ENCODE measurements at regions not wholly inside any gene's neighbourhood (a gene's known extent, or its start where the extent isn't known, plus 50 kb on each side); places are given as distances from the start of the nearest gene placed in this dataset.

DNA sequence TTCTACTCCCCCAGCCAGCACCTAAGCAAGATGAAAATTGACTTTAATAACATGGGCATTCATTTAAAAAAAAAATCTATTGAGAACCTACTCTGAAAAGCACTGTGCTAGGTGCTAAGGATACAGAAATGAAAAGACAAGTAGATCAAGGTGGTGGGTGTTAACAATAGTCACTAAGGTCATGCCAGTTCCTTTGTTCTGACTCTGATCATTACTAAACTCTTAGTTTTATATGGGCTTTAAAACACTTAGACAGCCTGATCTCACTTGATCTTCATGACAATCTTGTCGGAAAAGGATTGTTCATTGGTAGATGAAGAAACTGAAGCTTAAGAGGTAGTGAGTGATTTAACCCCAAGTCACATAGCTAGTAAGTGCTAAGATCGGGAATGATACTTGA is 285.7 kb upstream of the PRDM1 start:
- H3K4me2 ChIP-seq (replicated peaks; ENCODE audit: low read depth, low read length, poor library complexity, severe bottlenecking): no peak overlapping the region
- Mint-ChIP-seq H3K9me3 (ENCODE audit: insufficient read depth) (no peaks in the 10 kb centered on the region), H3K4me1 (no peaks in the 10 kb centered on the region), H3K4me3 (no peak overlapping the region), H3K27ac (no peak overlapping the region), H3K27me3 (no peaks in the 10 kb centered on the region)
- no peaks in the 10 kb centered on the region for H3K36me3 ChIP-seq (replicated peaks in 1 of 2; ENCODE audit: control extremely low read depth in 1 of 2, control insufficient read depth in 1 of 2, extremely low read depth in 1 of 2, insufficient read depth in 2 of 2, low read length in 1 of 2)
- ChIA-PET POLR2A (no interaction called here), CTCF (interaction anchor here (1.0 to 1.3 kb wide), 3 partner anchors 9 to 423 kb away, joined by 3 to 4 read pairs (median 3); partner anchors contain the start of gene PRDM1)
- no CpG with 5 or more reads among the region's 2 CpGs for WGBS (ENCODE audit: insufficient coverage)
- H4K20me1 ChIP-seq (ENCODE audit: control insufficient read depth, insufficient read depth, low read length, poor library complexity, severe bottlenecking): no peaks in the 10 kb centered on the region
- no peak overlapping the region for H3K27ac ChIP-seq (ENCODE audit: low read length in 2 of 2)
- intact Hi-C loops (cut with micrococcal nuclease): no loop called here
- TF ChIP-seq EZH2 (IDR thresholded peaks at IDR 0.05; ENCODE audit: borderline replicate concordance, insufficient read depth, low read depth, low read length, poor library complexity, severe bottlenecking): no peak
- TF ChIP-seq, protein P1, sequence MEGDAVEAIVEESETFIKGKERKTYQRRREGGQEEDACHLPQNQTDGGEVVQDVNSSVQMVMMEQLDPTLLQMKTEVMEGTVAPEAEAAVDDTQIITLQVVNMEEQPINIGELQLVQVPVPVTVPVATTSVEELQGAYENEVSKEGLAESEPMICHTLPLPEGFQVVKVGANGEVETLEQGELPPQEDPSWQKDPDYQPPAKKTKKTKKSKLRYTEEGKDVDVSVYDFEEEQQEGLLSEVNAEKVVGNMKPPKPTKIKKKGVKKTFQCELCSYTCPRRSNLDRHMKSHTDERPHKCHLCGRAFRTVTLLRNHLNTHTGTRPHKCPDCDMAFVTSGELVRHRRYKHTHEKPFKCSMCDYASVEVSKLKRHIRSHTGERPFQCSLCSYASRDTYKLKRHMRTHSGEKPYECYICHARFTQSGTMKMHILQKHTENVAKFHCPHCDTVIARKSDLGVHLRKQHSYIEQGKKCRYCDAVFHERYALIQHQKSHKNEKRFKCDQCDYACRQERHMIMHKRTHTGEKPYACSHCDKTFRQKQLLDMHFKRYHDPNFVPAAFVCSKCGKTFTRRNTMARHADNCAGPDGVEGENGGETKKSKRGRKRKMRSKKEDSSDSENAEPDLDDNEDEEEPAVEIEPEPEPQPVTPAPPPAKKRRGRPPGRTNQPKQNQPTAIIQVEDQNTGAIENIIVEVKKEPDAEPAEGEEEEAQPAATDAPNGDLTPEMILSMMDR (IDR thresholded peaks at IDR 0.05): no peak
- ATAC-seq (ENCODE audit: low read depth) (no peak), DNase-seq (no peak)
- H3K4me3 ChIP-seq (ENCODE audit: control extremely low read depth in 1 of 5, extremely low read depth in 1 of 5, insufficient read depth in 1 of 5, low read depth in 2 of 5, low read length in 4 of 5): no peak overlapping the region
- H3K79me2 ChIP-seq (ENCODE audit: control insufficient read depth, insufficient read depth, low read length): no peaks in the 10 kb centered on the region
- H2AFZ ChIP-seq (ENCODE audit: insufficient read depth, low read depth, low read length, poor library complexity, severe bottlenecking): no peak overlapping the region
- H3K27me3 ChIP-seq (replicated peaks in 1 of 4; ENCODE audit: control extremely low read depth in 1 of 4, control insufficient read depth in 3 of 4, insufficient read depth in 4 of 4, low read length in 3 of 4): no peaks in the 10 kb centered on the region
- H3K9ac ChIP-seq (ENCODE audit: low read length): no peak overlapping the region
- no peaks in the 10 kb centered on the region for H3K4me1 ChIP-seq (ENCODE audit: control insufficient read depth in 2 of 2, insufficient read depth in 2 of 2, low read length in 2 of 2)
- no peaks in the 10 kb centered on the region for H3K9me3 ChIP-seq (ENCODE audit: control extremely low read depth in 1 of 3, control insufficient read depth in 2 of 3, insufficient read depth in 1 of 3, low read length in 2 of 3)

DNA sequence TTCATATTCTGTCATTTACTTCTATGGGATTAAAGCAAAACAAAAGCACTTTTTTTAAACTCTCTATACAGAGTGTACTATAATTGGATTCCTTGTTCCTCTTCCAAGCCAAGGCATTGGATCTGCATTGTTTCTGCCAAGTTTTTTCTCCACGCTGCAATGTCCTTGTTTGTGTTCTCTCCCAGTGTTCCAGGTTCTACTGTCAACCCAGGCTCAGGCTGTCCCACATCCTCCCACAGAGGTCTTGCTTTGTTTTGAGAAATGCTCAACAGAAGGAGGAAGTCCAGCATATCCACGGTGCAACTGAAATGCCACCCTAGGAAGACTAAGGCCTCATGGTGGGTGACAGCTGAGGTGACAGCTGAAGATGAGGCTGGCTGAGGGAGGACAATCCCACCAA is 287.1 kb upstream of the PRDM1 start:
- Histone ChIP-seq H2AFZ (ENCODE audit: insufficient read depth, low read depth, low read length, poor library complexity, severe bottlenecking) (no peak overlapping the region), H3K9ac (ENCODE audit: low read length) (no peak overlapping the region), H3K27ac (ENCODE audit: low read length in 2 of 2) (no peak overlapping the region), H3K27me3 (replicated peaks in 1 of 4; ENCODE audit: control extremely low read depth in 1 of 4, control insufficient read depth in 3 of 4, insufficient read depth in 4 of 4, low read length in 3 of 4) (no peaks in the 10 kb centered on the region), H3K4me1 (ENCODE audit: control insufficient read depth in 2 of 2, insufficient read depth in 2 of 2, low read length in 2 of 2) (no peaks in the 10 kb centered on the region), H3K4me2 (replicated peaks; ENCODE audit: low read depth, low read length, poor library complexity, severe bottlenecking) (no peak overlapping the region), H4K20me1 (ENCODE audit: control insufficient read depth, insufficient read depth, low read length, poor library complexity, severe bottlenecking) (no peaks in the 10 kb centered on the region), H3K79me2 (ENCODE audit: control insufficient read depth, insufficient read depth, low read length) (no peaks in the 10 kb centered on the region), H3K36me3 (replicated peaks in 1 of 2; ENCODE audit: control extremely low read depth in 1 of 2, control insufficient read depth in 1 of 2, extremely low read depth in 1 of 2, insufficient read depth in 2 of 2, low read length in 1 of 2) (no peaks in the 10 kb centered on the region), H3K9me3 (ENCODE audit: control extremely low read depth in 1 of 3, control insufficient read depth in 2 of 3, insufficient read depth in 1 of 3, low read length in 2 of 3) (no peaks in the 10 kb centered on the region), H3K4me3 (ENCODE audit: control extremely low read depth in 1 of 5, extremely low read depth in 1 of 5, insufficient read depth in 1 of 5, low read depth in 2 of 5, low read length in 4 of 5) (no peak overlapping the region)
- intact Hi-C loops (cut with micrococcal nuclease): loop anchor here (10.0 kb wide), 1 partner anchor 286 kb away; the partner anchor contains the start of gene PRDM1
- no peaks in the 10 kb centered on the region for H3K27me3 Mint-ChIP-seq
- DNase-seq (no peak), ATAC-seq (ENCODE audit: low read depth) (no peak)
- CTCF ChIA-PET: interaction anchor here (0.6 kb wide), 1 partner anchor 983 kb away, joined by 3 read pairs; no protein-coding TSS in a partner anchor
- peaks cover 3% of the 10 kb centered on the region for H3K4me1 Mint-ChIP-seq
- H3K4me3 Mint-ChIP-seq: no peak overlapping the region
- WGBS (ENCODE audit: insufficient coverage): 83% methylated on average over 1 of the region's 2 CpGs
- POLR2A ChIA-PET: no interaction called here
- no peak overlapping the region for H3K27ac Mint-ChIP-seq
- H3K9me3 Mint-ChIP-seq (ENCODE audit: insufficient read depth): no peaks in the 10 kb centered on the region
- TF ChIP-seq EZH2 (IDR thresholded peaks at IDR 0.05; ENCODE audit: borderline replicate concordance, insufficient read depth, low read depth, low read length, poor library complexity, severe bottlenecking): no peak
